Keratinocyte (primary cell): ENCODE measurements at regions not wholly inside any gene's neighbourhood (a gene's known extent, or its start where the extent isn't known, plus 50 kb on each side); places are given as distances from the start of the nearest gene placed in this dataset.

ENCODE experiments used
- DNase-seq: peaks from one replicate; pipeline ENCODE4 v3.0.0-alpha.2; 2011; ENCODE audit warnings: low read depth, missing footprints, low spot score
- FAIRE-seq: peaks from 2 replicates; lab custom pipeline; 2011; peaks lifted over from hg19 to GRCh38; lab: Jason Lieb, UNC
- H2AFZ ChIP-seq: 2 replicates; pipeline ENCODE4 v1.6.0; 2012; ENCODE audit warnings: low read length, control low read depth, inconsistent platforms; ENCODE audit not compliant: control insufficient read depth
- H3K27ac ChIP-seq: 2 replicates; pipeline ENCODE4 v1.5.1; 2011; ENCODE audit warnings: low read length; ENCODE audit not compliant: control insufficient read depth, insufficient read depth
- H3K27me3 ChIP-seq: 3 replicates; pipeline ENCODE4 v1.6.0; 2011; ENCODE audit warnings: low read length; ENCODE audit not compliant: control insufficient read depth, insufficient read depth; ENCODE audit errors: extremely low read depth
- H3K36me3 ChIP-seq, 2 experiments: 2 replicates in 1 of 2; 3 replicates in 1 of 2; pipeline ENCODE4 v1.5.1; 2011; ENCODE audit warnings: low read length in 2 of 2, mild to moderate bottlenecking in 1 of 2; ENCODE audit not compliant: control insufficient read depth in 2 of 2, insufficient read depth in 2 of 2; ENCODE audit errors: extremely low read depth in 1 of 2
- H3K4me1 ChIP-seq: 3 replicates; pipeline ENCODE4 v1.5.1; 2011; ENCODE audit warnings: low read length; ENCODE audit not compliant: control insufficient read depth, insufficient read depth; ENCODE audit errors: extremely low read depth
- H3K4me2 ChIP-seq: 3 replicates; pipeline ENCODE4 v1.6.0; 2011; ENCODE audit warnings: low read depth, low read length; ENCODE audit not compliant: control insufficient read depth, insufficient read depth; ENCODE audit errors: extremely low read depth
- H3K4me3 ChIP-seq, 3 experiments: fragments of 200-600 bp in 1 of 3; sonication (generic) in 1 of 3; 2 replicates in 2 of 3; 3 replicates in 1 of 3; pipeline ENCODE4 v1.5.1; 2011 to 2016; ENCODE audit warnings: low read length in 3 of 3, mild to moderate bottlenecking in 3 of 3, control low read depth in 2 of 3, inconsistent platforms in 1 of 3, low read depth in 1 of 3, mixed read lengths in 1 of 3, mixed run types in 1 of 3, moderate library complexity in 1 of 3; ENCODE audit not compliant: control insufficient read depth in 2 of 3, insufficient read depth in 2 of 3; ENCODE audit errors: extremely low read depth in 1 of 3
- H3K79me2 ChIP-seq: 2 replicates; pipeline ENCODE4 v1.6.0; 2012; ENCODE audit warnings: low read length; ENCODE audit not compliant: control insufficient read depth, insufficient read depth
- H3K9ac ChIP-seq: 3 replicates; pipeline ENCODE4 v1.6.0; 2011; ENCODE audit warnings: low read length; ENCODE audit not compliant: control insufficient read depth, insufficient read depth; ENCODE audit errors: extremely low read depth
- H3K9me1 ChIP-seq: 3 replicates; pipeline ENCODE4 v1.6.0; 2011; ENCODE audit warnings: low read length; ENCODE audit not compliant: control insufficient read depth, insufficient read depth; ENCODE audit errors: extremely low read depth
- H3K9me3 ChIP-seq: 2 replicates; pipeline ENCODE4 v1.5.1; 2012; ENCODE audit warnings: low read depth, low read length; ENCODE audit not compliant: control insufficient read depth
- H4K20me1 ChIP-seq: 3 replicates; pipeline ENCODE4 v1.6.0; 2011; ENCODE audit warnings: low read length; ENCODE audit not compliant: control insufficient read depth, insufficient read depth; ENCODE audit errors: extremely low read depth
- CTCF ChIP-seq, 3 experiments: IDR thresholded peaks in 1 of 3; conservative IDR thresholded peaks in 1 of 3; optimal IDR thresholded peaks in 1 of 3; 2 replicates in 2 of 3; 3 replicates in 1 of 3; pipeline versions ENCODE3 to v1.5.1; 2011; ENCODE audit warnings: low read length in 3 of 3, mild to moderate bottlenecking in 3 of 3, moderate library complexity in 2 of 3, control low read depth in 1 of 3, inconsistent platforms in 1 of 3; ENCODE audit not compliant: insufficient read depth in 2 of 3; ENCODE audit errors: extremely low read depth in 1 of 3
- EZH2 ChIP-seq: IDR thresholded peaks from one replicate; pipeline ENCODE4 v1.6.1; 2012; ENCODE audit warnings: inconsistent platforms, mild to moderate bottlenecking, low read length, moderate library complexity
- dilution Hi-C: fragments of 300-500 bp; cut with MboI; formaldehyde crosslinking; loops from one replicate; pipeline ENCODE4 v1.7.0; 2020; ENCODE audit warnings: low sequenced_read_pairs; ENCODE audit not compliant: extremely low pct_ligation_motif_present

GRCh38 chr2:192773044-192773443 lies 578.3 kb upstream of the TMEFF2 start:
- no peak overlapping the region for H3K9ac ChIP-seq
- H3K9me3 ChIP-seq = no peaks in the 10 kb centered on the region
- no peak overlapping the region for H3K27ac ChIP-seq
- no peaks in the 10 kb centered on the region for H3K36me3 ChIP-seq
- FAIRE-seq = no peak
- TF ChIP-seq EZH2 = no peak
- no peak for TF ChIP-seq CTCF (optimal IDR thresholded peaks at IDR 0.05 in 1 of 3, IDR thresholded peaks at IDR 0.05 in 1 of 3, conservative IDR thresholded peaks at IDR 0.05 in 1 of 3; ENCODE audit: extremely low read depth in 1 of 3, insufficient read depth in 2 of 3, low read length in 3 of 3)
- H3K4me2 ChIP-seq = no peak overlapping the region
- H3K9me1 ChIP-seq = no peaks in the 10 kb centered on the region
- H3K27me3 ChIP-seq = no peaks in the 10 kb centered on the region
- DNase-seq = no peak
- H4K20me1 ChIP-seq = no peaks in the 10 kb centered on the region
- no peaks in the 10 kb centered on the region for H3K4me1 ChIP-seq
- no peak overlapping the region for H3K4me3 ChIP-seq
- dilution Hi-C loops = no loop called here
- no peak overlapping the region for H2AFZ ChIP-seq
- H3K79me2 ChIP-seq = no peaks in the 10 kb centered on the region

DNA sequence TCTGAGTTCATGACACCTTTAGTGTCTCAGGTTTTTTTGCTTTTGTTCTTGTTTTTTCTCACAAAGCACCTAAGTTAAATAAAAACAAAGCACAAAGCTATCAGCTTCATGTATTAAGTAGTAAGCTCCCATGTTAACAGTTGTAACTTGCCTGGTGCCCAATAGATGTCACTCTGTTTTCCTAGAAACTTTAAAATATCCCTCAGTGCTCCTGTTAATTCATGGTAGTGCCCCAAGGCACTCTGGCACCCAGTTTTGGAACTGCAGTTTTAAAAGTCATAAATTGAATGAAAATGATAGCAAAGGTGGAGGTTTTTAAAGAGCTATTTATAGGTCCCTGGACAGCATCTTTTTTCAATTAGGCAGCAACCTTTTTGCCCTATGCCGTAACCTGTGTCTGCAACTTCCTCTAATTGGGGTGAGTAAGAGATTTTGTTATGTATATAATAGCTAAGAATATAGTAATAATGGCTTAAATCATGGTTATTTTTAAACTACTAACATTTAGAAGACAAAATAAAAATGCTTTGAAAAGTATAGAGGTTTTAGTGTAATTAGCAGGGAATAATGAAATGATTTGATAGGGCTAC lies 555.0 kb upstream of the TMEFF2 start:
- TF ChIP-seq CTCF (optimal IDR thresholded peaks at IDR 0.05 in 1 of 3, IDR thresholded peaks at IDR 0.05 in 1 of 3, conservative IDR thresholded peaks at IDR 0.05 in 1 of 3; ENCODE audit: extremely low read depth in 1 of 3, insufficient read depth in 2 of 3, low read length in 3 of 3) = peak in 1 of 3 experiments; percentile 22
- no peak for TF ChIP-seq EZH2
- Histone ChIP-seq H3K36me3 (no peaks in the 10 kb centered on the region), H3K27me3 (no peaks in the 10 kb centered on the region), H3K4me1 (no peaks in the 10 kb centered on the region), H3K4me2 (no peak overlapping the region), H3K79me2 (no peaks in the 10 kb centered on the region), H4K20me1 (no peaks in the 10 kb centered on the region), H3K27ac (no peak overlapping the region), H3K9ac (no peak overlapping the region), H3K9me1 (no peaks in the 10 kb centered on the region), H3K4me3 (no peak overlapping the region), H3K9me3 (no peaks in the 10 kb centered on the region), H2AFZ (no peak overlapping the region)
- dilution Hi-C loops = no loop called here
- no peak for FAIRE-seq
- no peak for DNase-seq
